GM18951 (cell line): ENCODE measurements at regions not wholly inside any gene's neighbourhood (a gene's known extent, or its start where the extent isn't known, plus 50 kb on each side); places are given as distances from the start of the nearest gene placed in this dataset.

Experiments used
- POLR2A ChIP-seq: IDR thresholded peaks from 4 replicates; pipeline ENCODE4 v1.6.1; 2011; ENCODE audit warnings: mild to moderate bottlenecking; ENCODE audit not compliant: insufficient read length, insufficient read depth; ENCODE audit errors: extremely low read depth
- in situ Hi-C: fragments of 300-500 bp; cut with MboI; formaldehyde crosslinking; loops from one replicate; pipeline ENCODE4 v1.12.0; 2022; ENCODE audit warnings: low sequenced_read_pairs, mixed read lengths, inconsistent platforms; ENCODE audit not compliant: unreplicated experiment

DNA sequence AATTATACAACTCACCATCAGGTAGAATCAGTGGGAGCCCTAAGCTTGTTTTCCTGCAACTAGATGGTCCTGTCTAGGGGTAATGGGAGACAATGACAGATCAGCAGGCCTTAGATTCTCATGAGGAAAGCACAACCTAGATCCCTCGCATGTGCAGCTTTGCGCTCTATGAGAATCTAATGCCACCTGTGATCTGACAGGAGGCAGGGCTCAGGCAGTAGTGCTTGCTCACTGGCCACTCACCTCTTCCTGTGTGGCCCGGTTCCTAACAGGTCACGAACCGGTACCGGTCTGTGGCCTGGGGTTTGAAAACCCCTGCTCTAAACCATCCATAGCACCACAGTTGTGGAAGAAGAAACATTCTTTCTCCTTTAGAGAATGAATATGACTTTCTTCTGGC lies 242.8 kb upstream of the CXCR4 start:
- in situ Hi-C loops: no loop called here
- no peak for TF ChIP-seq POLR2A

DNA sequence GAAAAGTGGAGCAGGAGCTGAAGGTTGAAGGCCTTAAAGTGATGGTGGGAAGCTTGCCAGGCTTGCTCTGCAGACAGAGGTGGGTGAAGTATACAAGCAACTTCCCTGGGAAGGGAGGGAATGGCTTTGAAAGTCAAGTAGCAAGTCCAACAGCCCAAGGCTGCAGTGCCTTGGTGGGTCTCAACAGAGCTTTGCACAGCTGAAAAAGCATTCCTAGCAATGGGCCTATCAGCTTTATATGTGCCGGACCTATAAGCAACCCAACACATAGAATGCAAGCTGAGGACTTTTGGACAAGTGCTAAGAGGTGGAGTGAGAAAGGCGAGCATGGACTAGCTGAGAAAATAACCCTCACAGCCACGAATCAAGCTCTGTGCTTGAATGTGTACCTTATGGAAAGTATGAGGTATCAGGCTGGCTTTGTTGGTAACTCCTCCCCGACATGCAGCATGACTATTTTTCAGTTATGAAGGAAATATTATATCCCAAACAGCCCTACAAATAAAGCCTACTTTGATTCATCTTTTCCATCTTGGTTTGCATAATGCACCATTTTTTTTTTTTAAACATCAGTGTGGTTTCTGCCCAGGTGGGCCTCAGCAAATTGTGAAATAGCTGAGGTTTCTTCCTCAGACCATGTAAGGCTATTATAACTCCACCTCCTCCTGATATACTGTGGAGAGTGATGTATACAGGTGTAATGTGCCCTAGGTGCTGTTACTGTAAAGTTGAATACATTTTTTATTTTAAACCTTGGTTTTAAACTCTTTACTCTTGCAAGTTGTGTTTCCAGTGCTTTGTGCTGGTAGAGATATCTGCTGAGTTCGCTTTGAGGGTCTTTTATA lies 241.4 kb upstream of the CXCR4 start:
- in situ Hi-C loops: no loop called here
- no peak for TF ChIP-seq POLR2A

DNA sequence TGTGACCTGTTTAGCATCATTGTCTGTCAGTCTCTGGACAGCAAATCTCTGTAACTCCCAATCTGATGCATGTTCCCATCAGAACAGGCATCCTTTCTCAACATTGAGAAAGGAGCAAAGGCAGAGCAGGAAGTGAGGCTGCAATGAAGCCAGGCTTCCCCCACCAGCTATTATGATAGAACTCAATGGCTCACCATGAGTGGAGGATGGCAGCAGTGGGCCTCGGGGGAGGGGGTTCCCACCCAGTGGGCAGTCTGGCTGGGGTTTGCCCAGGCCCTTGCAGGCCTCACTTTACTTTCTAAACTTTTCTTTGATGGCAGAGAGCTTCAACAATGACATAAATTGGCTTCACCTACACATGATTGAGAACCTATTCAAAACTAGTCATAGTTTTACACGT lies 240.6 kb upstream of the CXCR4 start:
- no peak for TF ChIP-seq POLR2A
- in situ Hi-C loops: no loop called here

DNA sequence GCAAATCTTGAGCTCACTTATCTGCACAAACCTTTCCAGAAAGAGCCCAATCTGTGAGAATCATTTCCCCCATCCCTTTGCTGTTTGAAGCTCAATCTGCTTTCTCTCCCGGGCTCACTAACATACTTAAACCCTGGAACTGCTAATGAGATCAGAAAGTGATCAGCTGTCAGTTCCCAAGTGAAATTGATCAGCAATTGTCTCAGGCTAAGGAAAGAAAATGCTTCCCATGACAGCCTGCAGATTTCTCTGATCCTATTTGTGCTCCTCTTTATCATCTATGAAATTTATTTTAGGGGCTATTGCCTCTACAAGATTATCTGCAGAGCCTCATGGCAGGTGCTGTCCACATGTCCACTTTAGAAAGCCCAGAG lies 239.0 kb upstream of the CXCR4 start:
- TF ChIP-seq POLR2A: no peak
- in situ Hi-C loops: no loop called here

DNA sequence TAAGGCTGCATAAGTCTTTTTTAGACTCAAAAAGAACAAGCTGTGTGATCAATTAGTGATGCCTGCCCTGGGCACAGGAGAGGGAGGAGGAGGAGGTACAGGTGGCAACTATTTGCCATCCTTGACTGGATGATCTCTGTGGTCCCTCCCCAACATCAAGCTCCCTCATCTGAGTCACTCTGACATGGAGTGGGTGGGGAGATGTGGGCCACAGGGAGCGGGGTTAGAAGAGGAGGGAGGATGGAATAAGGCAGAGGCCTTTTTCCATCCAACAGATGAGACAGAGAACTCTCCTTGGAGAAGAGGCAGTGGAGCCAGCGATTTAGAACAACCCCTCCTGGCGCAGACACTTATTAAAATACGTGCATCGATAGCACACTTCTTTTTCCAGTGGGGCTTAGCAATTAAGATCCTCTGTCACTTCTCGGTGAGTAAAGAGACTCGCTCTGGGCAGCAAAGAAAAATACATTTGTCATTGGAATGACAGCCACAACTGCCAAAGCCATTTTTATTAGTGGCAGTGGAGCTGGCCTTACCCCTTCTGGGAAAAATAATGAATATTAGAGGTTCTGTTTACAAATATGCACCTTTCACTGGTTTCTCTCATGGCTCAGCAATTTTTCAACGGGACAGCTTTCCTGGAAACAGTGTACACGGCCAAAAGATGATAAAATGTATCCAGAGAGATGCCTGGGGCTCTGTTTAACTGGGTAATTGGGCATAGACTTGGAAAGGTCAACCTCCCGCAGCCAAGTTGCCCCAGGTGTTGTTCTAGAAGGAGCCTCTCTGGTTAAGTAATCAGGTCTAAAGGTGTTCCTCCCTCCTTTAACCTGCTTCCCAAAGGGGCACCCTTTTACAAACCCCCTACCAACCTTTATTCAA lies 238.4 kb upstream of the CXCR4 start:
- TF ChIP-seq POLR2A: no peak
- in situ Hi-C loops: no loop called here

DNA sequence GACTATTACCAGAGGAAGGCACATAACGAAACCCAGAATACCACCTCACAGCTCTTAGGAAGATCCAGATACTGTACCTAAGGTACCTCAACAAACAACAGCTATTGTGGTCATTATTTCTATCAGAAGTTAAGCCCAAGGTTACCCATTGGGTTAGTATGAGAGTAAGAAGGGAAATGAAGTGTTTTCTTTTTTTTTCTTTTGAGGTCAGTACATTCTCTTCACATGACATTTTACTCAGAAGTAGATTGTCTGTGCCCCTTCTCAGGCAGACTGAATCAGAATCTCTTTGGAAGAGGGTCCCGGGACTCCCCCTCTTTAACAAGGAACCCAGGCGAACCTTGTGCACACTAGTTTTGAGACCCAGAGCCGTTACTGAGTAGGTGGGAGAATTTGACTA lies 233.7 kb upstream of the CXCR4 start:
- in situ Hi-C loops: no loop called here
- TF ChIP-seq POLR2A: no peak

DNA sequence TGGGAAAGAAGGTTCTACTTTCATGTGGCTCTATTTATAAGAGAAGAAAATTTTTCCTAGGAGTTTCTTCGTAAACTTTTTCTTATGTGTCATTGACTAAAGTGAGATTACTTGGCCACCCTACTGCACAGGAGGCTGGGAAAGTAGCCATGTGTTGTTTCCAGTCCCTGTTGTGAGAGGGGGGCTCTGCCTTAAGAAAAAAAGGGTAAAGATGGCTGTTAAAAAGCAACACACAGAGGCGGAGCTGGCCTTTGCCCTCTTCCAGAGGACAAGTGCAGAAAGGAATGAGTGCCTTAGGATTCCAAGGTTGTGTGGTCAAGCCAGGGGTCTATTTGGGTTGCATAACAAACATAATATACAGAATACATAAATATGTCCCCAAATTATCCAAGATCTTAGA lies 230.0 kb upstream of the CXCR4 start:
- in situ Hi-C loops: no loop called here
- no peak for TF ChIP-seq POLR2A

GRCh38 chr2:136344339-136344738 lies 226.4 kb upstream of the CXCR4 start:
- in situ Hi-C loops: no loop called here
- no peak for TF ChIP-seq POLR2A

DNA sequence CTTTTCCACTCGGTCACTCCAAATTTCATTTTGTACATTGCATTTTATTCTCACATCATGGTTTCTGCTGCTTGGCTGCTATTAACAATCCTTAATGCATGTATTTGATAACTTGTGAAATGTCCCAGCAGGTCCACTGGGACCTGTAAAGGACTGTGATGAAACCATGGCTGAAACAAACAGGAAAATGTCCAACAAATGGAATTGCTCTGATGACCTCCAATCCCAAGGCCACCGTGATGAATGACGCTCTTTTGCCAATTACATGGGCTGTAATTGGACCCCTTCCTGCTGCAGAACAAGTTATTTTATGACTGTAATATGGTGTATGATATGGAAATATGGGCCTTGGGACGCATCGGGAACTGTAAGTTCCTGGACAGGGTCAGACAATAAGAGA lies 224.2 kb upstream of the CXCR4 start:
- no peak for TF ChIP-seq POLR2A
- in situ Hi-C loops: no loop called here

GRCh38 chr2:136334967-136335366 lies 217.0 kb upstream of the CXCR4 start:
- in situ Hi-C loops: no loop called here
- no peak for TF ChIP-seq POLR2A

GRCh38 chr2:136332436-136333095 lies 214.6 kb upstream of the CXCR4 start:
- in situ Hi-C loops: no loop called here
- no peak for TF ChIP-seq POLR2A

DNA sequence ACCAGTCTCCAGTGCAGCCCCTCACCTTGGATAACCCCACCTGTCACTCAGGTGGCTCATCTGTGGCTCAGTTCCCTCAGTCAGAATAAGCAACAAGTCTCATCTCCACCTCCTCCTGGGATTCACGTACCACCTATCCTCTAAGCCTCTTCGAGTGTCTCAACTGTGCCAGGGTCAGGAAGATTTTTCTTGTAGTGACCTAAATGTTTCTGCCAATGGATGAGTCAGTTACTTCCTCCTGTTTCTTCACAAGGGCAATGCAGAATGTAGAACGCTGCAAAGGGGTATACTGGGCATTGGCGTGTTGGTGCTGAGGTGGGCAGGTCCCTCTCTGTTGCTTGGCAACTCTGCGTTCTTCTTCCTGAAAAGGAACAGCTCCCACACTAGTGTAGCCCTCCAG lies 213.3 kb upstream of the CXCR4 start:
- in situ Hi-C loops: no loop called here

GRCh38 chr2:136328207-136328795 lies 210.4 kb upstream of the CXCR4 start:
- in situ Hi-C loops: no loop called here
- no peak for TF ChIP-seq POLR2A

More for the DNA sequence above, 213.3 kb upstream of the CXCR4 start:
- TF ChIP-seq POLR2A: no peak
